ENCODE measurements at regions not wholly inside any gene's neighbourhood (a gene's known extent, or its start where the extent isn't known, plus 50 kb on each side); places are given as distances from the start of the nearest gene placed in this dataset.
A peak's percentile ranks its signal among the peaks of the same experiment; 100 is the strongest.

DNA sequence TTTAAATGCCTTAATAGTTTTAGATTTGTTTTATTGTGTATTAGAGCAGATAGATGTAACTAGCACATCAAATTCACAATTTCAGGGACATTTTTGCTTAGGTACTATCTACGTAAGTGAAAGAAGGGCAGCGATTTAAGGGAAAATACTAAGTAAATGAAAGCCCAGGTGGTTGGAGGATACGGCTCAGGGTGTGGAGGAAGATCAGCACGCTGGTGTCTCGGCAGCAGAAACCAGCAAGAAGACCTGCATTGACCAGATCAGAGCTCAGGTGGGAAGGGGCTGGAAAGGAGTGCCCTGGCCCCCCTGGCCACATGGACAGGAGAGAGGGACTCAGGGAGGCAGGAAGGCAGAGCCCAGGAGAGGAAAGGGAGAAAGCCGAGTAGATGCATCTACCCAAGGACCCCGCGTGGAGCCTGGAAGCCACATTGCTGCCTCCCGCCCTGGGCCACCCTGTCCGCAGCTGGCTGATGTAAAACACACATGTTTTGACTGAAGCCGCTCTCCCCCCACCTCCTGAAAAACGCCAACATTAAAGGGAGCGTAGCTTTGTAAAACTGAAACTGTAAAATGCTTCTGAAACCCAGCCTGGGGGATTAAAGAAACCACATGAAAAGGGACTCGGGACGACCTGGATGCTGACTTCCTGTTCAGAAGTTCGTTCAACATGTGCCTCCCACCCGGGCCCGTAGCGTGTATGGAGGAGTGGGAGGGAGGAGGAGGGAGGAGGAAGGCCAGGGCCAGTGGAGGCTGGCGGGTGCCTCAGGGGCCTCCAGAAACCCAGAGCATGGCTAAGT, 72.6 kb upstream of the TARDBP start (continued):
- TF ChIP-seq, protein P1, sequence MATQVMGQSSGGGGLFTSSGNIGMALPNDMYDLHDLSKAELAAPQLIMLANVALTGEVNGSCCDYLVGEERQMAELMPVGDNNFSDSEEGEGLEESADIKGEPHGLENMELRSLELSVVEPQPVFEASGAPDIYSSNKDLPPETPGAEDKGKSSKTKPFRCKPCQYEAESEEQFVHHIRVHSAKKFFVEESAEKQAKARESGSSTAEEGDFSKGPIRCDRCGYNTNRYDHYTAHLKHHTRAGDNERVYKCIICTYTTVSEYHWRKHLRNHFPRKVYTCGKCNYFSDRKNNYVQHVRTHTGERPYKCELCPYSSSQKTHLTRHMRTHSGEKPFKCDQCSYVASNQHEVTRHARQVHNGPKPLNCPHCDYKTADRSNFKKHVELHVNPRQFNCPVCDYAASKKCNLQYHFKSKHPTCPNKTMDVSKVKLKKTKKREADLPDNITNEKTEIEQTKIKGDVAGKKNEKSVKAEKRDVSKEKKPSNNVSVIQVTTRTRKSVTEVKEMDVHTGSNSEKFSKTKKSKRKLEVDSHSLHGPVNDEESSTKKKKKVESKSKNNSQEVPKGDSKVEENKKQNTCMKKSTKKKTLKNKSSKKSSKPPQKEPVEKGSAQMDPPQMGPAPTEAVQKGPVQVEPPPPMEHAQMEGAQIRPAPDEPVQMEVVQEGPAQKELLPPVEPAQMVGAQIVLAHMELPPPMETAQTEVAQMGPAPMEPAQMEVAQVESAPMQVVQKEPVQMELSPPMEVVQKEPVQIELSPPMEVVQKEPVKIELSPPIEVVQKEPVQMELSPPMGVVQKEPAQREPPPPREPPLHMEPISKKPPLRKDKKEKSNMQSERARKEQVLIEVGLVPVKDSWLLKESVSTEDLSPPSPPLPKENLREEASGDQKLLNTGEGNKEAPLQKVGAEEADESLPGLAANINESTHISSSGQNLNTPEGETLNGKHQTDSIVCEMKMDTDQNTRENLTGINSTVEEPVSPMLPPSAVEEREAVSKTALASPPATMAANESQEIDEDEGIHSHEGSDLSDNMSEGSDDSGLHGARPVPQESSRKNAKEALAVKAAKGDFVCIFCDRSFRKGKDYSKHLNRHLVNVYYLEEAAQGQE (IDR thresholded peaks at IDR 0.05; ENCODE audit: low read depth, low read length), result no peak
- TF ChIP-seq, protein P2, sequence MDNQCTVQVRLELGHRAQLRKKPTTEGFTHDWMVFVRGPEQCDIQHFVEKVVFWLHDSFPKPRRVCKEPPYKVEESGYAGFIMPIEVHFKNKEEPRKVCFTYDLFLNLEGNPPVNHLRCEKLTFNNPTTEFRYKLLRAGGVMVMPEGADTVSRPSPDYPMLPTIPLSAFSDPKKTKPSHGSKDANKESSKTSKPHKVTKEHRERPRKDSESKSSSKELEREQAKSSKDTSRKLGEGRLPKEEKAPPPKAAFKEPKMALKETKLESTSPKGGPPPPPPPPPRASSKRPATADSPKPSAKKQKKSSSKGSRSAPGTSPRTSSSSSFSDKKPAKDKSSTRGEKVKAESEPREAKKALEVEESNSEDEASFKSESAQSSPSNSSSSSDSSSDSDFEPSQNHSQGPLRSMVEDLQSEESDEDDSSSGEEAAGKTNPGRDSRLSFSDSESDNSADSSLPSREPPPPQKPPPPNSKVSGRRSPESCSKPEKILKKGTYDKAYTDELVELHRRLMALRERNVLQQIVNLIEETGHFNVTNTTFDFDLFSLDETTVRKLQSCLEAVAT (IDR thresholded peaks at IDR 0.05), result 0 out of 2 replicates have a peak, but pooled peaks have one; percentile 60
- no peak for TF ChIP-seq EZH2 (IDR thresholded peaks at IDR 0.05; ENCODE audit: borderline replicate concordance, control insufficient read depth, low read depth, low read length)
- peak; percentile 64 for TF ChIP-seq MEF2B (IDR thresholded peaks at IDR 0.05; ENCODE audit: partially characterized antibody, poor library complexity, severe bottlenecking)
- peak in 1 of 2 experiments; percentile 71; a peak in 2 of 3 replicates for TF ChIP-seq EGR1 (IDR thresholded peaks at IDR 0.05; ENCODE audit: borderline replicate concordance in 1 of 2, low read depth in 2 of 2, low read length in 2 of 2)
- no peak for TF ChIP-seq SREBF1 (IDR thresholded peaks at IDR 0.05; ENCODE audit: low read length)
- no peak for TF ChIP-seq NR2C2 (IDR thresholded peaks at IDR 0.05; ENCODE audit: borderline replicate concordance, control insufficient read depth, insufficient read length, low read depth)
- peak; percentile 83; the same call in 1 of the 2 replicates for TF ChIP-seq FOXM1 (IDR thresholded peaks at IDR 0.05; ENCODE audit: low read depth, low read length)
- TF ChIP-seq, protein P3, sequence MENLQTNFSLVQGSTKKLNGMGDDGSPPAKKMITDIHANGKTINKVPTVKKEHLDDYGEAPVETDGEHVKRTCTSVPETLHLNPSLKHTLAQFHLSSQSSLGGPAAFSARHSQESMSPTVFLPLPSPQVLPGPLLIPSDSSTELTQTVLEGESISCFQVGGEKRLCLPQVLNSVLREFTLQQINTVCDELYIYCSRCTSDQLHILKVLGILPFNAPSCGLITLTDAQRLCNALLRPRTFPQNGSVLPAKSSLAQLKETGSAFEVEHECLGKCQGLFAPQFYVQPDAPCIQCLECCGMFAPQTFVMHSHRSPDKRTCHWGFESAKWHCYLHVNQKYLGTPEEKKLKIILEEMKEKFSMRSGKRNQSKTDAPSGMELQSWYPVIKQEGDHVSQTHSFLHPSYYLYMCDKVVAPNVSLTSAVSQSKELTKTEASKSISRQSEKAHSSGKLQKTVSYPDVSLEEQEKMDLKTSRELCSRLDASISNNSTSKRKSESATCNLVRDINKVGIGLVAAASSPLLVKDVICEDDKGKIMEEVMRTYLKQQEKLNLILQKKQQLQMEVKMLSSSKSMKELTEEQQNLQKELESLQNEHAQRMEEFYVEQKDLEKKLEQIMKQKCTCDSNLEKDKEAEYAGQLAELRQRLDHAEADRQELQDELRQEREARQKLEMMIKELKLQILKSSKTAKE (IDR thresholded peaks at IDR 0.05; ENCODE audit: low read depth, poor library complexity, severe bottlenecking), result peak; percentile 79
- TF ChIP-seq E4F1 (IDR thresholded peaks at IDR 0.05; ENCODE audit: borderline replicate concordance, partially characterized antibody), result no peak
- TF ChIP-seq TBL1XR1 (IDR thresholded peaks at IDR 0.05; ENCODE audit: low read depth, low read length), result peak; percentile 95
- no peak for TF ChIP-seq YBX1 (IDR thresholded peaks at IDR 0.05)
- TF ChIP-seq NFYA (IDR thresholded peaks at IDR 0.05; ENCODE audit: borderline replicate concordance, low read depth, low read length), result no peak
- no peak for TF ChIP-seq NFYB (IDR thresholded peaks at IDR 0.05; ENCODE audit: insufficient read depth, low read depth, low read length)
- no peak for TF ChIP-seq POLR2A (IDR thresholded peaks at IDR 0.05; ENCODE audit: low read depth, low read length)
- no peak for TF ChIP-seq HDAC2 (IDR thresholded peaks at IDR 0.05)
- no peak for TF ChIP-seq TARDBP (IDR thresholded peaks at IDR 0.05; ENCODE audit: borderline replicate concordance)
- peak; percentile 82 for TF ChIP-seq JUNB (IDR thresholded peaks at IDR 0.05)
- no peak for TF ChIP-seq HCFC1 (IDR thresholded peaks at IDR 0.05; ENCODE audit: low read length)
- TF ChIP-seq TCF7 (IDR thresholded peaks at IDR 0.05; ENCODE audit: borderline replicate concordance), result peak; percentile 100
- TF ChIP-seq RBBP5 (conservative IDR thresholded peaks at IDR 0.05), result no peak

Measured in GM12878 (cell line).